H9 (cell line): ENCODE measurements at regions not wholly inside any gene's neighbourhood (a gene's known extent, or its start where the extent isn't known, plus 50 kb on each side); places are given as distances from the start of the nearest gene placed in this dataset.

ENCODE experiments used
- DNase-seq: peaks from one replicate; pipeline ENCODE4 v3.0.0-alpha.2; 2017
- H2AFZ ChIP-seq: one replicate; pipeline ENCODE4 v1.6.1; 2013; ENCODE audit warnings: mild to moderate bottlenecking, low read length, control low read depth, moderate library complexity
- H2AK5ac ChIP-seq: 2 replicates; pipeline ENCODE4 v1.6.1; 2013; ENCODE audit warnings: low read length, control low read depth, mixed read lengths; ENCODE audit not compliant: insufficient read length
- H2BK120ac ChIP-seq: one replicate; pipeline ENCODE4 v1.6.1; 2013; ENCODE audit warnings: low read depth, mild to moderate bottlenecking, low read length, control low read depth, inconsistent platforms; ENCODE audit not compliant: poor library complexity, severe bottlenecking
- H2BK12ac ChIP-seq: 2 replicates; pipeline ENCODE4 v1.6.1; 2013; ENCODE audit warnings: low read length, control low read depth, mixed read lengths, low read depth; ENCODE audit not compliant: insufficient read length
- H2BK15ac ChIP-seq: 2 replicates; pipeline ENCODE4 v1.6.1; 2013; ENCODE audit warnings: low read depth, low read length, control low read depth
- H2BK20ac ChIP-seq: one replicate; pipeline ENCODE4 v1.6.1; 2013; ENCODE audit warnings: low read depth, mild to moderate bottlenecking, low read length, control low read depth, inconsistent platforms; ENCODE audit not compliant: poor library complexity, severe bottlenecking
- H2BK5ac ChIP-seq: 2 replicates; pipeline ENCODE4 v1.6.1; 2013; ENCODE audit warnings: low read length, control low read depth, mixed read lengths; ENCODE audit not compliant: insufficient read length
- H3K14ac ChIP-seq: 2 replicates; pipeline ENCODE4 v1.6.1; 2013; ENCODE audit warnings: low read length, control low read depth; ENCODE audit not compliant: insufficient read depth
- H3K18ac ChIP-seq: 2 replicates; pipeline ENCODE4 v1.6.1; 2013; ENCODE audit warnings: low read depth, mild to moderate bottlenecking, mixed read lengths, low read length, control low read depth; ENCODE audit not compliant: insufficient read length
- H3K23ac ChIP-seq: 2 replicates; pipeline ENCODE4 v1.6.1; 2013; ENCODE audit warnings: low read length, control low read depth, mixed read lengths, low read depth; ENCODE audit not compliant: insufficient read length
- H3K23me2 ChIP-seq: 2 replicates; pipeline ENCODE4 v1.6.1; 2013; ENCODE audit warnings: low read depth, mild to moderate bottlenecking, mixed read lengths, low read length, control low read depth; ENCODE audit not compliant: insufficient read length, poor library complexity, severe bottlenecking
- H3K27ac ChIP-seq: 2 replicates; pipeline ENCODE4 v1.5.1; 2013; ENCODE audit warnings: low read length, control low read depth, mixed read lengths, low read depth; ENCODE audit not compliant: insufficient read length
- H3K27me3 ChIP-seq: 2 replicates; pipeline ENCODE4 v1.6.1; 2013; ENCODE audit warnings: low read length, control low read depth, inconsistent platforms; ENCODE audit not compliant: insufficient read depth
- H3K4ac ChIP-seq: 2 replicates; pipeline ENCODE4 v1.6.1; 2013; ENCODE audit warnings: low read depth, mild to moderate bottlenecking, control low read depth, inconsistent platforms, low read length, moderate library complexity
- H3K4me1 ChIP-seq: 2 replicates; pipeline ENCODE4 v1.6.1; 2013; ENCODE audit warnings: low read length, control low read depth, inconsistent platforms; ENCODE audit not compliant: insufficient read depth
- H3K4me2 ChIP-seq: 2 replicates; pipeline ENCODE4 v1.6.1; 2013; ENCODE audit warnings: low read length, control low read depth, mixed read lengths; ENCODE audit not compliant: insufficient read length, insufficient read depth
- H3K56ac ChIP-seq: 2 replicates; pipeline ENCODE4 v1.6.1; 2013; ENCODE audit warnings: low read depth, mild to moderate bottlenecking, mixed read lengths, low read length, control low read depth; ENCODE audit not compliant: insufficient read length
- H3K79me1 ChIP-seq: 2 replicates; pipeline ENCODE4 v1.6.1; 2013; ENCODE audit warnings: low read depth, mild to moderate bottlenecking, moderate library complexity, low read length, control low read depth, inconsistent platforms; ENCODE audit not compliant: insufficient read depth, poor library complexity, severe bottlenecking
- H3K79me2 ChIP-seq: 2 replicates; pipeline ENCODE4 v1.6.1; 2013; ENCODE audit warnings: low read length, control low read depth, inconsistent platforms; ENCODE audit not compliant: insufficient read depth
- H3K9ac ChIP-seq: 2 replicates; pipeline ENCODE4 v1.6.1; 2013; ENCODE audit warnings: low read length, control low read depth, mixed read lengths; ENCODE audit not compliant: insufficient read length; ENCODE audit errors: extremely low read depth
- H3K9me3 ChIP-seq: one replicate; pipeline ENCODE4 v1.6.1; 2013; ENCODE audit warnings: low read depth, low read length, inconsistent platforms; ENCODE audit not compliant: control insufficient read depth
- H3T11ph ChIP-seq: one replicate; pipeline ENCODE4 v1.6.1; 2013; ENCODE audit warnings: mild to moderate bottlenecking, low read length, control low read depth, inconsistent platforms
- H4K20me1 ChIP-seq: one replicate; pipeline ENCODE4 v1.6.1; 2013; ENCODE audit not compliant: control insufficient read depth, insufficient read length, insufficient read depth
- H4K5ac ChIP-seq: 2 replicates; pipeline ENCODE4 v1.6.1; 2013; ENCODE audit warnings: low read depth, mild to moderate bottlenecking, mixed read lengths, low read length, control low read depth; ENCODE audit not compliant: insufficient read length
- H4K8ac ChIP-seq: replicated peaks from 2 replicates; pipeline ENCODE4 v1.6.1; 2013; ENCODE audit warnings: low read length, control low read depth, mixed read lengths, low read depth; ENCODE audit not compliant: insufficient read length
- H4K91ac ChIP-seq: 2 replicates; pipeline ENCODE4 v1.6.1; 2013; ENCODE audit warnings: low read depth, mild to moderate bottlenecking, moderate library complexity, mixed read lengths, low read length, control low read depth; ENCODE audit not compliant: insufficient read length
- H3K27ac Mint-ChIP-seq, 3 experiments: 2 replicates in 2 of 3; 3 replicates in 1 of 3; pipeline ENCODE4 v1.8.0; 2020 to 2021; ENCODE audit warnings: mixed read lengths in 3 of 3, mild to moderate bottlenecking in 1 of 3, moderate library complexity in 1 of 3
- H3K27me3 Mint-ChIP-seq: 2 replicates; pipeline ENCODE4 v1.8.0; 2021; ENCODE audit warnings: low read depth, mild to moderate bottlenecking, moderate library complexity, mixed read lengths
- H3K36me3 Mint-ChIP-seq, 3 experiments: 2 replicates in 2 of 3; 3 replicates in 1 of 3; pipeline ENCODE4 v1.8.0; 2020 to 2021; ENCODE audit warnings: low read depth in 3 of 3, mixed read lengths in 3 of 3; ENCODE audit not compliant: insufficient read depth in 1 of 3
- H3K4me1 Mint-ChIP-seq, 2 experiments: 2 replicates each; pipeline ENCODE4 v1.8.0; 2020; ENCODE audit warnings: mixed read lengths in 2 of 2
- H3K4me3 Mint-ChIP-seq, 2 experiments: 2 replicates in 1 of 2; 3 replicates in 1 of 2; pipeline ENCODE4 v1.8.0; 2020 to 2021; ENCODE audit warnings: mild to moderate bottlenecking in 2 of 2, mixed read lengths in 2 of 2, moderate library complexity in 1 of 2
- H3K9me3 Mint-ChIP-seq, 2 experiments: 2 replicates in 1 of 2; 3 replicates in 1 of 2; pipeline ENCODE4 v1.8.0; 2020; ENCODE audit warnings: mild to moderate bottlenecking in 2 of 2, mixed read lengths in 2 of 2, moderate library complexity in 1 of 2
- WGBS: extraction: QIAGEN DNeasy Blood & Tissue Kit; methylation state at CpG from one replicate; pipeline ENCODE4 v1.1.7; 2013; ENCODE audit warnings: missing lambda C conversion rate, low lambda C conversion rate, mixed read lengths; ENCODE audit not compliant: insufficient read length; ENCODE audit errors: extremely low coverage; 5-methylcytosine and 5-hydroxymethylcytosine counted together
- TF ChIP-seq, protein P1 (sequence below): fragments of 200-600 bp; sonication (generic); conservative IDR thresholded peaks from 3 replicates; pipeline ENCODE4 v1.8.0; 2021; ENCODE audit warnings: antibody characterized with exemption, mild to moderate bottlenecking

DNA sequence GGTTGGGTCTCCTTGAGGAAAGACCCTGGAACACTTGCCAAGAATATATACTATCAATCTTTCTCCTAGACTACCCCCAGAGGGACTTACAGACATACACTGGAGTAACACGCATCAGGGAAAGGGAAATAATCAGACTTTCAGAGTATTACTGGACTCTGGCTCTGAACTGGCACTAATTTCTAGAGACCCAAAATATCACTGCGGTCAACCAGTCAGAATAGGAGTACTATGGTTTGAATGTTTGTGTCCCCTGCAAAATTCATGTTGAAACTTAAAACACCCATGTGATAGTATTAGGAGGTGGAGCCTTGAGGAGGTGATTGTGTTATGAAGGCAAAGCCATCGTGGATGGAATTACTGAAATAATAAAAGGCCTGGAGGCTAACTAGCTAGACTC, 323.7 kb downstream of the EN1 start:
- H4K8ac ChIP-seq, result no peak overlapping the region
- peaks cover 21% of the 10 kb centered on the region for H3K9me3 ChIP-seq
- H3K4ac ChIP-seq, result no peak overlapping the region
- no peak overlapping the region for H3K27ac ChIP-seq
- Mint-ChIP-seq H3K27ac (no peak overlapping the region), H3K4me1 (peaks cover 4 to 7% of the 10 kb centered on the region in 2 experiments), H3K9me3 (peaks cover 31 to 34% of the 10 kb centered on the region in 2 experiments), H3K4me3 (no peak overlapping the region), H3K36me3 (peaks cover 8 to 41% (median 25%) of the 10 kb centered on the region in 3 experiments), H3K27me3 (peaks cover 4% of the 10 kb centered on the region)
- no peak overlapping the region for H3K56ac ChIP-seq
- TF ChIP-seq, protein P1, sequence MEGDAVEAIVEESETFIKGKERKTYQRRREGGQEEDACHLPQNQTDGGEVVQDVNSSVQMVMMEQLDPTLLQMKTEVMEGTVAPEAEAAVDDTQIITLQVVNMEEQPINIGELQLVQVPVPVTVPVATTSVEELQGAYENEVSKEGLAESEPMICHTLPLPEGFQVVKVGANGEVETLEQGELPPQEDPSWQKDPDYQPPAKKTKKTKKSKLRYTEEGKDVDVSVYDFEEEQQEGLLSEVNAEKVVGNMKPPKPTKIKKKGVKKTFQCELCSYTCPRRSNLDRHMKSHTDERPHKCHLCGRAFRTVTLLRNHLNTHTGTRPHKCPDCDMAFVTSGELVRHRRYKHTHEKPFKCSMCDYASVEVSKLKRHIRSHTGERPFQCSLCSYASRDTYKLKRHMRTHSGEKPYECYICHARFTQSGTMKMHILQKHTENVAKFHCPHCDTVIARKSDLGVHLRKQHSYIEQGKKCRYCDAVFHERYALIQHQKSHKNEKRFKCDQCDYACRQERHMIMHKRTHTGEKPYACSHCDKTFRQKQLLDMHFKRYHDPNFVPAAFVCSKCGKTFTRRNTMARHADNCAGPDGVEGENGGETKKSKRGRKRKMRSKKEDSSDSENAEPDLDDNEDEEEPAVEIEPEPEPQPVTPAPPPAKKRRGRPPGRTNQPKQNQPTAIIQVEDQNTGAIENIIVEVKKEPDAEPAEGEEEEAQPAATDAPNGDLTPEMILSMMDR, result no peak
- no peak overlapping the region for H4K5ac ChIP-seq
- no peak overlapping the region for H3K4me2 ChIP-seq
- H3K4me1 ChIP-seq, result peaks cover 6% of the 10 kb centered on the region; the same call in 1 of the 2 replicates
- H2AFZ ChIP-seq, result no peak overlapping the region
- no peak overlapping the region for H4K91ac ChIP-seq
- no peaks in the 10 kb centered on the region for H3K79me2 ChIP-seq
- no peak overlapping the region for H3T11ph ChIP-seq
- no peaks in the 10 kb centered on the region; the same call in 1 of the 2 replicates for H3K27me3 ChIP-seq
- H2BK15ac ChIP-seq, result no peak overlapping the region
- H3K9ac ChIP-seq, result no peak overlapping the region
- H3K23me2 ChIP-seq, result no peaks in the 10 kb centered on the region
- no peak overlapping the region for H2BK20ac ChIP-seq
- H3K23ac ChIP-seq, result no peak overlapping the region
- no peak overlapping the region for H2BK120ac ChIP-seq
- DNase-seq, result no peak
- H3K14ac ChIP-seq, result no peak overlapping the region
- no peaks in the 10 kb centered on the region for H4K20me1 ChIP-seq
- H3K18ac ChIP-seq, result no peak overlapping the region
- WGBS, result no CpG with 5 or more reads among the region's 3 CpGs
- no peak overlapping the region for H2AK5ac ChIP-seq
- no peak overlapping the region for H2BK12ac ChIP-seq
- H3K79me1 ChIP-seq, result no peaks in the 10 kb centered on the region
- no peak overlapping the region for H2BK5ac ChIP-seq
